ENCODE measurements at regions not wholly inside any gene's neighbourhood (a gene's known extent, or its start where the extent isn't known, plus 50 kb on each side); places are given as distances from the start of the nearest gene placed in this dataset.

- no peak for DNase-seq (ENCODE audit: low spot score in 2 of 2)
- Histone ChIP-seq H3K36me3 (no peaks in the 10 kb centered on the region), H3K9me3 (no peaks in the 10 kb centered on the region), H3K27me3 (no peaks in the 10 kb centered on the region), H3K4me1 (no peaks in the 10 kb centered on the region), H3K27ac (no peak overlapping the region), H3K4me3 (no peak overlapping the region)
- no peak for TF ChIP-seq POLR2AphosphoS5 (IDR thresholded peaks at IDR 0.05)
- TF ChIP-seq POLR2A (IDR thresholded peaks at IDR 0.05): no peak
- no peak for TF ChIP-seq EP300 (IDR thresholded peaks at IDR 0.05)
- TF ChIP-seq, protein P1, sequence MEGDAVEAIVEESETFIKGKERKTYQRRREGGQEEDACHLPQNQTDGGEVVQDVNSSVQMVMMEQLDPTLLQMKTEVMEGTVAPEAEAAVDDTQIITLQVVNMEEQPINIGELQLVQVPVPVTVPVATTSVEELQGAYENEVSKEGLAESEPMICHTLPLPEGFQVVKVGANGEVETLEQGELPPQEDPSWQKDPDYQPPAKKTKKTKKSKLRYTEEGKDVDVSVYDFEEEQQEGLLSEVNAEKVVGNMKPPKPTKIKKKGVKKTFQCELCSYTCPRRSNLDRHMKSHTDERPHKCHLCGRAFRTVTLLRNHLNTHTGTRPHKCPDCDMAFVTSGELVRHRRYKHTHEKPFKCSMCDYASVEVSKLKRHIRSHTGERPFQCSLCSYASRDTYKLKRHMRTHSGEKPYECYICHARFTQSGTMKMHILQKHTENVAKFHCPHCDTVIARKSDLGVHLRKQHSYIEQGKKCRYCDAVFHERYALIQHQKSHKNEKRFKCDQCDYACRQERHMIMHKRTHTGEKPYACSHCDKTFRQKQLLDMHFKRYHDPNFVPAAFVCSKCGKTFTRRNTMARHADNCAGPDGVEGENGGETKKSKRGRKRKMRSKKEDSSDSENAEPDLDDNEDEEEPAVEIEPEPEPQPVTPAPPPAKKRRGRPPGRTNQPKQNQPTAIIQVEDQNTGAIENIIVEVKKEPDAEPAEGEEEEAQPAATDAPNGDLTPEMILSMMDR (IDR thresholded peaks at IDR 0.05): no peak
- 69% methylated on average over 2 of the region's 2 CpGs for WGBS
These were observed 161.0 kb upstream of the GPRIN3 start for GRCh38 chr4:89468602-89469001.

DNA sequence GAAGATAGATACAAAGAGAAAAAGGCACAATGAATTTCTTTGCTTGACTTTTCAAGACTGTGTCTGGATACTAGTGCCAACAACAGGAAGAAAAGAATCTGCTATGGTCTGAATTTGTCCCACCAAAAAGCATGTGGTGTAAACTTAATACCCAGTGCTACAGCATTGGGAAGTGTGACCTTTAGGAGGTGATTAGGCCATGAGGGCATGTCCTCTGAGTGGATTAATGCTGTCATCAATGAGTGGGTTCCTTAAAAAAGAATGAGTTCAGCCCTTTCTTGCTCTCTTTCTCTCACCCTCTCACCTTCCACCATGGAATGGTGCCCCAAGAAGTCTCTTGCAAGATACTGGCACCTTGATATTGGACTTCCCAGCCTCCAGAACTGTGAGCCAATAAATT, 155.7 kb upstream of the GPRIN3 start:
- Histone ChIP-seq H3K9me3 (no peaks in the 10 kb centered on the region), H3K27ac (no peak overlapping the region), H3K27me3 (no peaks in the 10 kb centered on the region), H3K4me3 (no peak overlapping the region), H3K36me3 (no peaks in the 10 kb centered on the region), H3K4me1 (no peaks in the 10 kb centered on the region)
- DNase-seq (ENCODE audit: low spot score in 2 of 2): no peak
- TF ChIP-seq POLR2A (IDR thresholded peaks at IDR 0.05): no peak
- TF ChIP-seq EP300 (IDR thresholded peaks at IDR 0.05): no peak
- TF ChIP-seq, protein P1 (IDR thresholded peaks at IDR 0.05): no peak
- no peak for TF ChIP-seq POLR2AphosphoS5 (IDR thresholded peaks at IDR 0.05)

DNA sequence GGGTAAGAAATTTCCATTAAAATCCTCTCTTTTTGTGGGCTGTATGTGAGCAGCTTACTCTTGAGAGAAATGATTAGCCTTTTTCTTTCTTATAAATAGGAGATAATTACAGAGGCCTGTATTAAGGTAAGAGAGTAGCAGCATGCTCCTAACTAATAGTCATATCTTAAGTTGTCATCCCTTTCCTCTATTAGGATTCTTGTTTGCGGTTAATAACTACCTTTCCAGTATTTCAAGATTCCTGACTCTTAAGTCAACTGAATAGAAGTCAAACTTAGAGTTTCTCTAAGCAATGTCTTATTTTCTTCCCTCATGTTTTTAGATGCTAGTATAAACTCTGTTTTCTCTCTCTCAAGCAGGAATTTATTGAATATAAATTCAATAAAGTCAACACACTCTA, 139.9 kb upstream of the GPRIN3 start:
- no peak for DNase-seq (ENCODE audit: low spot score in 2 of 2)
- WGBS: 83% methylated on average over 1 of the region's 1 CpG
- Histone ChIP-seq H3K4me1 (no peaks in the 10 kb centered on the region), H3K4me3 (no peak overlapping the region), H3K27ac (no peak overlapping the region), H3K27me3 (no peaks in the 10 kb centered on the region), H3K36me3 (no peaks in the 10 kb centered on the region), H3K9me3 (peaks cover 9% of the 10 kb centered on the region)
- TF ChIP-seq, protein P1 (IDR thresholded peaks at IDR 0.05): no peak
- TF ChIP-seq POLR2A (IDR thresholded peaks at IDR 0.05) (no peak), EP300 (IDR thresholded peaks at IDR 0.05) (no peak), POLR2AphosphoS5 (IDR thresholded peaks at IDR 0.05) (no peak)

DNA sequence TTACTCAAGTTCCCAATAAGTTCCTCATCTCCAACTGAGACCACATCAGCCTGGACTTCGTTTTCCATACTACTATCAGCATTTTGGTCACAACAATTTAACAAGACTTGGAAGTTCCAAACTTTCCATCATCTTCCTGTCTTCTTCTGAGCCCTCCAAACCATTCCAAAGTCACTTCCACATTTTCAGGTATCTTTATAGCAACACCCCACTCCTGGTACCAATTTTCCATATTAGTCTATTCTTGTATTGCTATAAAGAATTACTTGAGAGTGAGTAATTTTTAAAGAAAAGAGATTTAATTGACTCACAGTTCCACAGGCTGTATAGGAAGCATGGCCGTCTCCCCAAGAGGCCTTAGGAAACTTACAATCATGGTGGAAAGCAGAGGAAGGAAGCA, 138.6 kb upstream of the GPRIN3 start:
- no peak overlapping the region for H3K4me3 ChIP-seq
- DNase-seq (ENCODE audit: low spot score in 2 of 2): no peak
- H3K27ac ChIP-seq: no peak overlapping the region
- peaks cover 9% of the 10 kb centered on the region for H3K9me3 ChIP-seq
- no peaks in the 10 kb centered on the region for H3K4me1 ChIP-seq
- WGBS: 77% methylated on average over 2 of the region's 2 CpGs
- no peaks in the 10 kb centered on the region for H3K36me3 ChIP-seq
- H3K27me3 ChIP-seq: no peaks in the 10 kb centered on the region
- TF ChIP-seq EP300 (IDR thresholded peaks at IDR 0.05): no peak

DNA sequence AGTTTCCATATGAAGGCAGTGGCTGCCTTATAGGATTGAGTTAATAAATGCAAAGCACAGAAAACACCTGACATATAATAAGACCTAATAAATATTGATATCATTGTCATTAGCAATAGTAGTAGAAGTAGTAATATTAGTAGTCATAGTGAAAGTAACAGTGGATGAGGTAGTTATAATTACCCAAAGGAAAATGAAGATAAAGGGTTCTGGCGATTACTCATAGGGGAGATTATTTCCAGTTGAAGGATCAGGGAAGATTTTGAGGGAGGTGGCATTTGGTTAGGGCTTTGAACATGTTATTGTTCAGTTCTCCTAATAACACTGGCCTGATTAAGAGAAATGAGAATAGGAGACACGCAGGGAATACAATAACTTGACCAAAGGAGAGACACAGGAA, 131.9 kb upstream of the GPRIN3 start:
- H3K9me3 ChIP-seq: no peaks in the 10 kb centered on the region
- 83% methylated on average over 2 of the region's 2 CpGs for WGBS
- no peaks in the 10 kb centered on the region for H3K36me3 ChIP-seq
- no peak overlapping the region for H3K4me3 ChIP-seq
- no peaks in the 10 kb centered on the region for H3K27me3 ChIP-seq
- TF ChIP-seq POLR2AphosphoS5 (IDR thresholded peaks at IDR 0.05) (no peak), EP300 (IDR thresholded peaks at IDR 0.05) (no peak), POLR2A (IDR thresholded peaks at IDR 0.05) (no peak)
- TF ChIP-seq, protein P1 (IDR thresholded peaks at IDR 0.05): no peak
- no peaks in the 10 kb centered on the region for H3K4me1 ChIP-seq
- H3K27ac ChIP-seq: no peak overlapping the region
- no peak for DNase-seq (ENCODE audit: low spot score in 2 of 2)

DNA sequence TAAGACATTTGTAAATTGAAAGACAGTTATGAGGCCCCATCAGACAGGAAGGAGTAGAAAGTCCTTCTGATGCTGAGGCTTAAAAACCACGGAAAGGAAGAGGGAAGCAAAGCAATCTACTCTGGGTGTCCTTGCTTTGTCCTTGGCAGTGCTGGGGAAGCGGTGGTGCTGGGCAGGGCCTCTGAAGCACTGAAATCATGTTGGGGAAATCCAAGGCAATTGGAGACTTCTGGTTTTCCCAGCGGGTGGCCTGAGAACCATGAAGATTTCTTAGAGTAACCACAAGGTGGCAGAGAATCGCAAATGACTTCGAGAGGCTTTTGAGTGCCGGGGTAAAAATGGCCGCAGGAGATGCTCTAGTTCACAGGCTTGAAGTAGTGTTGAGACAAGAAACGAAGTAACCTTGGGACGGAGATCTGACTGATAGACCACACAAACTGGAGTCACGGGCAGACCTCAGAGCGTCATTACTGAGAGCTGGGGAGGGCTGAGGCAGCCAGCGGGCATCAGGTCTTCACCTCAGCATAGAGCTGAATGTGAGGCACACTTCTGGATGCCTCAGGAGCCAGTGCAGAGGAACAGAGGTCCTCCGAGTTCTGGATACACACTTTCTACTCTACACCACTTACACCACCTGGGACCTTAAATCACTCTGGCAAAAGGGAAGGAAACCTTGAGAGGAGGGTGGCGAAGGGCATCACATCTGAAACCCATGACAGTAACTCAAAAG, 130.7 kb upstream of the GPRIN3 start:
- no peak for DNase-seq (ENCODE audit: low spot score in 2 of 2)
- Histone ChIP-seq H3K27ac (no peak overlapping the region), H3K27me3 (no peaks in the 10 kb centered on the region), H3K9me3 (no peaks in the 10 kb centered on the region), H3K4me1 (no peaks in the 10 kb centered on the region), H3K4me3 (no peak overlapping the region), H3K36me3 (no peaks in the 10 kb centered on the region)
- WGBS: 65% methylated on average over 14 of the region's 14 CpGs
- TF ChIP-seq POLR2AphosphoS5 (IDR thresholded peaks at IDR 0.05) (no peak), POLR2A (IDR thresholded peaks at IDR 0.05) (no peak), EP300 (IDR thresholded peaks at IDR 0.05) (no peak)
- TF ChIP-seq, protein P1 (IDR thresholded peaks at IDR 0.05): no peak
